IMR-90 (cell line): ENCODE measurements at regions not wholly inside any gene's neighbourhood (a gene's known extent, or its start where the extent isn't known, plus 50 kb on each side); places are given as distances from the start of the nearest gene placed in this dataset.

Experiments used
- BHLHE40 ChIP-seq: fragments of 150-350 bp; IDR thresholded peaks from 2 replicates; pipeline ENCODE4 v1.6.1; 2016; ENCODE audit warnings: mild to moderate bottlenecking, low read depth, low read length
- CEBPB ChIP-seq: IDR thresholded peaks from 2 replicates; pipeline ENCODE4 v1.6.1; 2012; ENCODE audit warnings: low read depth, low read length, improper control_type of control experiment
- CTCF ChIP-seq: conservative IDR thresholded peaks from 2 replicates; pipeline ENCODE4 v1.5.1; 2012; ENCODE audit warnings: mild to moderate bottlenecking, low read depth, low read length, improper control_type of control experiment
- FOS ChIP-seq: fragments of 150-350 bp; IDR thresholded peaks from 2 replicates; pipeline ENCODE4 v1.6.1; 2016; ENCODE audit warnings: low read depth, low read length
- MAZ ChIP-seq: IDR thresholded peaks from 2 replicates; pipeline ENCODE4 v1.6.1; 2012; ENCODE audit warnings: low read depth, mild to moderate bottlenecking, low read length, improper control_type of control experiment, moderate library complexity, borderline replicate concordance
- POLR2A ChIP-seq: IDR thresholded peaks from 2 replicates; pipeline ENCODE4 v1.6.1; 2012; ENCODE audit warnings: mild to moderate bottlenecking, low read depth, low read length
- RCOR1 ChIP-seq: IDR thresholded peaks from 2 replicates; pipeline ENCODE4 v1.6.1; 2012; ENCODE audit warnings: mild to moderate bottlenecking, low read length, improper control_type of control experiment; ENCODE audit not compliant: insufficient replicate concordance
- SMC3 ChIP-seq: fragments of 150-350 bp; IDR thresholded peaks from 2 replicates; pipeline ENCODE4 v1.6.1; 2016; ENCODE audit warnings: low read depth, mild to moderate bottlenecking, antibody characterized with exemption, low read length, moderate library complexity
- USF2 ChIP-seq: fragments of 150-350 bp; IDR thresholded peaks from 2 replicates; pipeline ENCODE4 v1.6.1; 2017; ENCODE audit warnings: mild to moderate bottlenecking, antibody characterized with exemption, low read length, low read depth
- TF ChIP-seq, protein P1 (sequence below): fragments of 150-350 bp; IDR thresholded peaks from 2 replicates; pipeline ENCODE4 v1.6.1; 2016; ENCODE audit warnings: low read depth, mild to moderate bottlenecking, low read length, moderate library complexity, borderline replicate concordance

GRCh38 chr1:14440731-14441130, 157.8 kb upstream of the KAZN start:
- TF ChIP-seq CTCF (no peak), MAZ (no peak), CEBPB (no peak), SMC3 (no peak), FOS (no peak), POLR2A (no peak), RCOR1 (no peak), USF2 (no peak), BHLHE40 (no peak)
- TF ChIP-seq, protein P1, sequence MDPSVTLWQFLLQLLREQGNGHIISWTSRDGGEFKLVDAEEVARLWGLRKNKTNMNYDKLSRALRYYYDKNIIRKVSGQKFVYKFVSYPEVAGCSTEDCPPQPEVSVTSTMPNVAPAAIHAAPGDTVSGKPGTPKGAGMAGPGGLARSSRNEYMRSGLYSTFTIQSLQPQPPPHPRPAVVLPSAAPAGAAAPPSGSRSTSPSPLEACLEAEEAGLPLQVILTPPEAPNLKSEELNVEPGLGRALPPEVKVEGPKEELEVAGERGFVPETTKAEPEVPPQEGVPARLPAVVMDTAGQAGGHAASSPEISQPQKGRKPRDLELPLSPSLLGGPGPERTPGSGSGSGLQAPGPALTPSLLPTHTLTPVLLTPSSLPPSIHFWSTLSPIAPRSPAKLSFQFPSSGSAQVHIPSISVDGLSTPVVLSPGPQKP: no peak
